H9 (cell line): ENCODE measurements at regions not wholly inside any gene's neighbourhood (a gene's known extent, or its start where the extent isn't known, plus 50 kb on each side); places are given as distances from the start of the nearest gene placed in this dataset.

Source experiments
- DNase-seq: peaks from one replicate; pipeline ENCODE4 v3.0.0-alpha.2; 2017
- H2AFZ ChIP-seq: one replicate; pipeline ENCODE4 v1.6.1; 2013; ENCODE audit warnings: mild to moderate bottlenecking, low read length, control low read depth, moderate library complexity
- H2AK5ac ChIP-seq: 2 replicates; pipeline ENCODE4 v1.6.1; 2013; ENCODE audit warnings: low read length, control low read depth, mixed read lengths; ENCODE audit not compliant: insufficient read length
- H2BK120ac ChIP-seq: one replicate; pipeline ENCODE4 v1.6.1; 2013; ENCODE audit warnings: low read depth, mild to moderate bottlenecking, low read length, control low read depth, inconsistent platforms; ENCODE audit not compliant: poor library complexity, severe bottlenecking
- H2BK12ac ChIP-seq: 2 replicates; pipeline ENCODE4 v1.6.1; 2013; ENCODE audit warnings: low read length, control low read depth, mixed read lengths, low read depth; ENCODE audit not compliant: insufficient read length
- H2BK15ac ChIP-seq: 2 replicates; pipeline ENCODE4 v1.6.1; 2013; ENCODE audit warnings: low read depth, low read length, control low read depth
- H2BK20ac ChIP-seq: one replicate; pipeline ENCODE4 v1.6.1; 2013; ENCODE audit warnings: low read depth, mild to moderate bottlenecking, low read length, control low read depth, inconsistent platforms; ENCODE audit not compliant: poor library complexity, severe bottlenecking
- H2BK5ac ChIP-seq: 2 replicates; pipeline ENCODE4 v1.6.1; 2013; ENCODE audit warnings: low read length, control low read depth, mixed read lengths; ENCODE audit not compliant: insufficient read length
- H3K14ac ChIP-seq: 2 replicates; pipeline ENCODE4 v1.6.1; 2013; ENCODE audit warnings: low read length, control low read depth; ENCODE audit not compliant: insufficient read depth
- H3K18ac ChIP-seq: 2 replicates; pipeline ENCODE4 v1.6.1; 2013; ENCODE audit warnings: low read depth, mild to moderate bottlenecking, mixed read lengths, low read length, control low read depth; ENCODE audit not compliant: insufficient read length
- H3K23ac ChIP-seq: 2 replicates; pipeline ENCODE4 v1.6.1; 2013; ENCODE audit warnings: low read length, control low read depth, mixed read lengths, low read depth; ENCODE audit not compliant: insufficient read length
- H3K23me2 ChIP-seq: 2 replicates; pipeline ENCODE4 v1.6.1; 2013; ENCODE audit warnings: low read depth, mild to moderate bottlenecking, mixed read lengths, low read length, control low read depth; ENCODE audit not compliant: insufficient read length, poor library complexity, severe bottlenecking
- H3K27ac ChIP-seq: 2 replicates; pipeline ENCODE4 v1.5.1; 2013; ENCODE audit warnings: low read length, control low read depth, mixed read lengths, low read depth; ENCODE audit not compliant: insufficient read length
- H3K27me3 ChIP-seq: 2 replicates; pipeline ENCODE4 v1.6.1; 2013; ENCODE audit warnings: low read length, control low read depth, inconsistent platforms; ENCODE audit not compliant: insufficient read depth
- H3K4ac ChIP-seq: 2 replicates; pipeline ENCODE4 v1.6.1; 2013; ENCODE audit warnings: low read depth, mild to moderate bottlenecking, control low read depth, inconsistent platforms, low read length, moderate library complexity
- H3K4me1 ChIP-seq: 2 replicates; pipeline ENCODE4 v1.6.1; 2013; ENCODE audit warnings: low read length, control low read depth, inconsistent platforms; ENCODE audit not compliant: insufficient read depth
- H3K4me2 ChIP-seq: 2 replicates; pipeline ENCODE4 v1.6.1; 2013; ENCODE audit warnings: low read length, control low read depth, mixed read lengths; ENCODE audit not compliant: insufficient read length, insufficient read depth
- H3K56ac ChIP-seq: 2 replicates; pipeline ENCODE4 v1.6.1; 2013; ENCODE audit warnings: low read depth, mild to moderate bottlenecking, mixed read lengths, low read length, control low read depth; ENCODE audit not compliant: insufficient read length
- H3K79me1 ChIP-seq: 2 replicates; pipeline ENCODE4 v1.6.1; 2013; ENCODE audit warnings: low read depth, mild to moderate bottlenecking, moderate library complexity, low read length, control low read depth, inconsistent platforms; ENCODE audit not compliant: insufficient read depth, poor library complexity, severe bottlenecking
- H3K79me2 ChIP-seq: 2 replicates; pipeline ENCODE4 v1.6.1; 2013; ENCODE audit warnings: low read length, control low read depth, inconsistent platforms; ENCODE audit not compliant: insufficient read depth
- H3K9ac ChIP-seq: 2 replicates; pipeline ENCODE4 v1.6.1; 2013; ENCODE audit warnings: low read length, control low read depth, mixed read lengths; ENCODE audit not compliant: insufficient read length; ENCODE audit errors: extremely low read depth
- H3K9me3 ChIP-seq: one replicate; pipeline ENCODE4 v1.6.1; 2013; ENCODE audit warnings: low read depth, low read length, inconsistent platforms; ENCODE audit not compliant: control insufficient read depth
- H3T11ph ChIP-seq: one replicate; pipeline ENCODE4 v1.6.1; 2013; ENCODE audit warnings: mild to moderate bottlenecking, low read length, control low read depth, inconsistent platforms
- H4K20me1 ChIP-seq: one replicate; pipeline ENCODE4 v1.6.1; 2013; ENCODE audit not compliant: control insufficient read depth, insufficient read length, insufficient read depth
- H4K5ac ChIP-seq: 2 replicates; pipeline ENCODE4 v1.6.1; 2013; ENCODE audit warnings: low read depth, mild to moderate bottlenecking, mixed read lengths, low read length, control low read depth; ENCODE audit not compliant: insufficient read length
- H4K8ac ChIP-seq: replicated peaks from 2 replicates; pipeline ENCODE4 v1.6.1; 2013; ENCODE audit warnings: low read length, control low read depth, mixed read lengths, low read depth; ENCODE audit not compliant: insufficient read length
- H4K91ac ChIP-seq: 2 replicates; pipeline ENCODE4 v1.6.1; 2013; ENCODE audit warnings: low read depth, mild to moderate bottlenecking, moderate library complexity, mixed read lengths, low read length, control low read depth; ENCODE audit not compliant: insufficient read length
- H3K27ac Mint-ChIP-seq, 3 experiments: 2 replicates in 2 of 3; 3 replicates in 1 of 3; pipeline ENCODE4 v1.8.0; 2020 to 2021; ENCODE audit warnings: mixed read lengths in 3 of 3, mild to moderate bottlenecking in 1 of 3, moderate library complexity in 1 of 3
- H3K27me3 Mint-ChIP-seq: 2 replicates; pipeline ENCODE4 v1.8.0; 2021; ENCODE audit warnings: low read depth, mild to moderate bottlenecking, moderate library complexity, mixed read lengths
- H3K36me3 Mint-ChIP-seq, 3 experiments: 2 replicates in 2 of 3; 3 replicates in 1 of 3; pipeline ENCODE4 v1.8.0; 2020 to 2021; ENCODE audit warnings: low read depth in 3 of 3, mixed read lengths in 3 of 3; ENCODE audit not compliant: insufficient read depth in 1 of 3
- H3K4me1 Mint-ChIP-seq, 2 experiments: 2 replicates each; pipeline ENCODE4 v1.8.0; 2020; ENCODE audit warnings: mixed read lengths in 2 of 2
- H3K4me3 Mint-ChIP-seq, 2 experiments: 2 replicates in 1 of 2; 3 replicates in 1 of 2; pipeline ENCODE4 v1.8.0; 2020 to 2021; ENCODE audit warnings: mild to moderate bottlenecking in 2 of 2, mixed read lengths in 2 of 2, moderate library complexity in 1 of 2
- H3K9me3 Mint-ChIP-seq, 2 experiments: 2 replicates in 1 of 2; 3 replicates in 1 of 2; pipeline ENCODE4 v1.8.0; 2020; ENCODE audit warnings: mild to moderate bottlenecking in 2 of 2, mixed read lengths in 2 of 2, moderate library complexity in 1 of 2
- CTCF ChIP-seq: fragments of 200-600 bp; sonication (generic); conservative IDR thresholded peaks from 3 replicates; pipeline ENCODE4 v1.8.0; 2021; ENCODE audit warnings: antibody characterized with exemption, mild to moderate bottlenecking
- WGBS: extraction: QIAGEN DNeasy Blood & Tissue Kit; methylation state at CpG from one replicate; pipeline ENCODE4 v1.1.7; 2013; ENCODE audit warnings: missing lambda C conversion rate, low lambda C conversion rate, mixed read lengths; ENCODE audit not compliant: insufficient read length; ENCODE audit errors: extremely low coverage; 5-methylcytosine and 5-hydroxymethylcytosine counted together

GRCh38 chr3:124557-125179 lies 71.9 kb upstream of the CHL1 start:
- H3K9me3 Mint-ChIP-seq: no peaks in the 10 kb centered on the region
- Histone ChIP-seq H4K20me1 (no peaks in the 10 kb centered on the region), H3K9me3 (no peaks in the 10 kb centered on the region), H3K27me3 (no peaks in the 10 kb centered on the region), H3K27ac (no peak overlapping the region), H3K9ac (no peak overlapping the region), H3K4me2 (no peak overlapping the region), H2BK5ac (no peak overlapping the region), H4K5ac (no peak overlapping the region), H2BK120ac (no peak overlapping the region), H3K23ac (no peak overlapping the region), H3K14ac (no peak overlapping the region), H2BK20ac (no peak overlapping the region), H3T11ph (no peak overlapping the region), H4K91ac (no peak overlapping the region), H3K79me1 (no peaks in the 10 kb centered on the region), H3K18ac (no peak overlapping the region), H4K8ac (no peak overlapping the region), H2BK12ac (no peak overlapping the region), H3K23me2 (no peaks in the 10 kb centered on the region), H2BK15ac (no peak overlapping the region), H2AK5ac (no peak overlapping the region), H3K79me2 (no peaks in the 10 kb centered on the region), H3K4me1 (no peaks in the 10 kb centered on the region), H2AFZ (no peak overlapping the region), H3K56ac (no peak overlapping the region), H3K4ac (no peak overlapping the region)
- peaks cover 0 to 4% of the 10 kb centered on the region in 2 experiments; a peak in 2 of 4 replicates for H3K4me1 Mint-ChIP-seq
- DNase-seq: no peak
- H3K27ac Mint-ChIP-seq: no peak overlapping the region
- no peaks in the 10 kb centered on the region for H3K36me3 Mint-ChIP-seq
- no CpG with 5 or more reads among the region's 1 CpG for WGBS
- H3K27me3 Mint-ChIP-seq: no peaks in the 10 kb centered on the region; the same call in 1 of the 2 replicates
- TF ChIP-seq CTCF: no peak
- H3K4me3 Mint-ChIP-seq: no peak overlapping the region
